Thyroid gland (tissue), 4 donors: ENCODE measurements at regions not wholly inside any gene's neighbourhood (a gene's known extent, or its start where the extent isn't known, plus 50 kb on each side); places are given as distances from the start of the nearest gene placed in this dataset.
"Not testable (repeated sequence)": the region's sequence is repeated elsewhere in the genome, so short reads cannot be mapped to it uniquely, and the experiment has no call there.

Experiments used
- DNase-seq, 2 donors: peaks; one replicate each; pipeline ENCODE4 v3.0.0-alpha.2; 2019
- H3K27ac ChIP-seq, 3 donors: fragments of 200-600 bp; sonication (generic); 1 replicate in 2 of 3; 2 replicates in 1 of 3; pipeline ENCODE4 v1.5.1; 2016 to 2019; ENCODE audit warnings: mild to moderate bottlenecking in 1 of 3, moderate library complexity in 1 of 3
- H3K27me3 ChIP-seq: fragments of 200-600 bp; sonication (generic); one replicate; pipeline ENCODE4 v1.5.1; 2019
- H3K36me3 ChIP-seq, 2 donors: fragments of 200-600 bp; sonication (generic); one replicate each; pipeline ENCODE4 v1.5.1; 2016 to 2019
- H3K4me1 ChIP-seq, 2 donors: fragments of 200-600 bp; sonication (generic); one replicate each; pipeline ENCODE4 v1.5.1; 2017 to 2019
- H3K4me3 ChIP-seq, 3 donors: fragments of 200-600 bp; sonication (generic); replicated peaks in 1 of 3; 1 replicate in 2 of 3; 2 replicates in 1 of 3; pipeline ENCODE4 v1.5.1; 2016; ENCODE audit warnings: mild to moderate bottlenecking in 1 of 3
- H3K9me3 ChIP-seq: fragments of 200-600 bp; sonication (generic); one replicate; pipeline ENCODE4 v1.5.1; 2017
- CTCF ChIP-seq, 6 experiments: fragments of 200-600 bp in 3 of 6; fragments of 450-650 bp in 3 of 6; sonication (generic) in 3 of 6; IDR thresholded peaks; one replicate each; pipeline ENCODE4 v1.5.1; 2016 to 2019; ENCODE audit warnings: antibody characterized with exemption in 6 of 6, mild to moderate bottlenecking in 2 of 6, inconsistent platforms in 1 of 6, moderate library complexity in 1 of 6
- POLR2A ChIP-seq, 2 donors: fragments of 450-650 bp; IDR thresholded peaks; one replicate each; pipeline ENCODE4 v1.6.1; 2017; ENCODE audit warnings: antibody characterized with exemption in 2 of 2, mild to moderate bottlenecking in 2 of 2, moderate library complexity in 1 of 2
- WGBS, 2 donors: methylation state at CpG; one replicate each; pipeline ENCODE4 v1.1.5; 2017; 5-methylcytosine and 5-hydroxymethylcytosine counted together
- intact Hi-C: fragments of 100-400 bp; cut with DNase I; formaldehyde crosslinking; loops from one replicate; pipeline ENCODE4 v1.15.1; 2023

- H3K27ac ChIP-seq, H3K36me3 ChIP-seq, H3K27me3 ChIP-seq, H3K9me3 ChIP-seq, H3K4me3 ChIP-seq, DNase-seq, H3K4me1 ChIP-seq, intact Hi-C loops: not testable (repeated sequence)
- 89 to 97% methylated on average over 6 to 17 of the region's 17 CpGs for WGBS, 2 donors
Observed at GRCh38 chr18:14460364-14460763, 83.0 kb downstream of the POTEC start.

GRCh38 chr18:14459826-14460225 is 83.6 kb downstream of the POTEC start:
- H3K27me3 ChIP-seq, H3K9me3 ChIP-seq, intact Hi-C loops, H3K4me1 ChIP-seq, H3K36me3 ChIP-seq, H3K4me3 ChIP-seq, H3K27ac ChIP-seq, DNase-seq: not testable (repeated sequence)
- WGBS, 2 donors: 92 to 97% methylated on average over 6 to 16 of the region's 23 CpGs

GRCh38 chr18:14458009-14458945 is 85.1 kb downstream of the POTEC start:
- H3K4me1 ChIP-seq, intact Hi-C loops, H3K27me3 ChIP-seq, H3K27ac ChIP-seq, H3K9me3 ChIP-seq, H3K4me3 ChIP-seq, H3K36me3 ChIP-seq: not testable (repeated sequence)
- 38 to 57% methylated on average over 14 to 19 of the region's 62 CpGs for WGBS, 2 donors
- peak; percentile 80 to 81 for DNase-seq
- peak in 4 of 6 experiments; percentile 29 to 75 (median 64) for TF ChIP-seq CTCF (IDR thresholded peaks at IDR 0.05)

- intact Hi-C loops, H3K9me3 ChIP-seq, H3K36me3 ChIP-seq, H3K27me3 ChIP-seq, H3K4me1 ChIP-seq: not testable (repeated sequence)
- DNase-seq: peak; percentile 39 to 42
- 1 to 4% methylated on average over 7 to 9 of the region's 46 CpGs for WGBS, 2 donors
- Histone ChIP-seq H3K4me3 (peak overlapping the region in 1 of 3 donors; percentile 18), H3K27ac (peak overlapping the region in 2 of 3 donors; percentile 47 to 76)
Observed at GRCh38 chr18:14450637-14451009, 92.8 kb downstream of the POTEC start.

- WGBS, 2 donors: no CpG with 5 or more reads among the region's 60 CpGs
- TF ChIP-seq POLR2A (IDR thresholded peaks at IDR 0.05): peak in 1 of 2 donors; percentile 65
- peak in 2 of 6 experiments; percentile 20 to 39 for TF ChIP-seq CTCF (IDR thresholded peaks at IDR 0.05)
- H3K9me3 ChIP-seq, H3K4me1 ChIP-seq, intact Hi-C loops, H3K36me3 ChIP-seq, H3K27me3 ChIP-seq: not testable (repeated sequence)
- peak overlapping the region in 1 of 3 donors; percentile 18 for H3K4me3 ChIP-seq
- DNase-seq: peak; percentile 53 to 54
- peak overlapping the region in 2 of 3 donors; percentile 47 to 76 for H3K27ac ChIP-seq
Observed at GRCh38 chr18:14449995-14450636, 93.3 kb downstream of the POTEC start.

- H3K4me1 ChIP-seq, DNase-seq, H3K27me3 ChIP-seq, intact Hi-C loops, H3K4me3 ChIP-seq, H3K36me3 ChIP-seq, H3K9me3 ChIP-seq, H3K27ac ChIP-seq: not testable (repeated sequence)
- 91 to 93% methylated on average over 7 of the region's 12 CpGs for WGBS, 2 donors
Observed at GRCh38 chr18:14449062-14449461, 94.3 kb downstream of the POTEC start.

GRCh38 chr18:14447715-14448114 is 95.7 kb downstream of the POTEC start:
- H3K9me3 ChIP-seq, H3K4me3 ChIP-seq, H3K4me1 ChIP-seq, intact Hi-C loops, H3K27me3 ChIP-seq, H3K36me3 ChIP-seq, DNase-seq, H3K27ac ChIP-seq: not testable (repeated sequence)
- 93 to 100% methylated on average over 4 of the region's 4 CpGs for WGBS, 2 donors

- intact Hi-C loops, H3K4me1 ChIP-seq, H3K36me3 ChIP-seq, H3K9me3 ChIP-seq, DNase-seq, H3K4me3 ChIP-seq, H3K27me3 ChIP-seq, H3K27ac ChIP-seq: not testable (repeated sequence)
- WGBS, 2 donors: 60 to 91% methylated on average over 2 of the region's 4 CpGs
Observed at GRCh38 chr18:14435460-14435859, 107.9 kb downstream of the POTEC start.

GRCh38 chr18:14432371-14432770 is 111.0 kb downstream of the POTEC start:
- H3K36me3 ChIP-seq, H3K9me3 ChIP-seq, intact Hi-C loops, H3K27me3 ChIP-seq, H3K4me3 ChIP-seq, H3K4me1 ChIP-seq: not testable (repeated sequence)
- DNase-seq: peak; percentile 53 to 62
- WGBS, 2 donors: 51 to 57% methylated on average over 9 to 10 of the region's 10 CpGs
- peak overlapping the region in 1 of 3 donors; percentile 57 for H3K27ac ChIP-seq
